ENCODE measurements at regions not wholly inside any gene's neighbourhood (a gene's known extent, or its start where the extent isn't known, plus 50 kb on each side); places are given as distances from the start of the nearest gene placed in this dataset.
A peak's percentile ranks its signal among the peaks of the same experiment; 100 is the strongest.
"Not testable (repeated sequence)": the region's sequence is repeated elsewhere in the genome, so short reads cannot be mapped to it uniquely, and the experiment has no call there.

DNA sequence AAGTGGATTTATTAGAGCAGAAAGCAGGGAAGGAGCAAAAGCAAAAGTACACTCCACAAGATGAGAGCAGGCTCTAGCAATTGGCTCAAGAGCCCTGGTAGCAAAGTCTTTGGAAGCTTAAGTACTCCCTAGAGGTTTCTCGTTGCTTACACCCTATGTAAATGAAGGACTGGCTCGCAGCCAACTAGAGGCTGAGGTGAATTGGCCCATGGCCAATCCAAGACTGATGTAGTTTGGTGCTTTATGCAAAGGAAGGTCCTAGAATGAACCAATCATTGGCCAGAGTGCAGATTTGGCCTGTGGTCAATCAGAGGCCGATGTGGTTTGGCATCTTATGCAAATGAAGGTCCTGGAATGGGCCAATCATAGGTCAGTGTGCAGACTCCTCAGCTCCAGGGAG, 191.3 kb upstream of the ARID1B start:
- H3K9me3 ChIP-seq, result no peaks in the 10 kb centered on the region
- intact Hi-C loops (cut with DNase I; ENCODE audit: low total_unique reads), result no loop called here

DNA sequence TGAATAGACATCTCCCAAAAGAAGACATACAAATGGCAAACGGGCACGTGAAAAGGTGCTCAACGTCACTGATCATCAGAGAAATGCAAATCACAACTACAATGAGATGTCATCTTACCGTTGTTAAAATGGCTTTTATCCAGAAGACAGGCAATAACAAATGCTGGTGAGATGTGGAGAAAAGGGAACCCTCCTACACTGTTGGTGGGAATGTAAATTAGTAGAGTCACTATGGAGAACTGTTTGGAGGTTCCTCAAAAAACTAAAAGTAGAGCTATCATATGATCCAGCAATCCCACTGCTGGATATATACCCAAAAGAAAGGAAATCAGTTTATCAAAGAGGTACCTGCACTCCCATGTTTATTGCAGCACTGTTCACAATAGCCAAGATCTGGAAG, 193.1 kb upstream of the ARID1B start:
- in situ Hi-C loops (cut with MboI; ENCODE audit: low pct_ligation_motif_present in 1 of 4, low pct_unique_long_range_greater_than_20kb in 1 of 4, low sequenced_read_pairs in 3 of 4); H3K27ac ChIP-seq: not testable (repeated sequence)
- 42 to 68% methylated on average over 4 of the region's 4 CpGs for WGBS, 2 donors (ENCODE audit: low coverage in 1 of 2)

More for the DNA sequence above, 191.3 kb upstream of the ARID1B start:
- H3K27ac ChIP-seq, result no peak overlapping the region
- 20 to 64% methylated on average over 1 to 3 of the region's 3 CpGs for WGBS, 2 donors (ENCODE audit: low coverage in 1 of 2)
- no peak for DNase-seq
- in situ Hi-C loops (cut with MboI; ENCODE audit: low pct_ligation_motif_present in 1 of 4, low pct_unique_long_range_greater_than_20kb in 1 of 4, low sequenced_read_pairs in 3 of 4), result no loop called here
- no peak overlapping the region for H3K4me3 ChIP-seq
- no peaks in the 10 kb centered on the region for H3K4me1 ChIP-seq
- no peaks in the 10 kb centered on the region for H3K27me3 ChIP-seq
- H3K36me3 ChIP-seq, result no peaks in the 10 kb centered on the region
- TF ChIP-seq POLR2AphosphoS5 (IDR thresholded peaks at IDR 0.05) (no peak), POLR2A (IDR thresholded peaks at IDR 0.05) (no peak), CTCF (IDR thresholded peaks at IDR 0.05) (no peak), EP300 (IDR thresholded peaks at IDR 0.05; ENCODE audit: low read depth) (no peak)

DNA sequence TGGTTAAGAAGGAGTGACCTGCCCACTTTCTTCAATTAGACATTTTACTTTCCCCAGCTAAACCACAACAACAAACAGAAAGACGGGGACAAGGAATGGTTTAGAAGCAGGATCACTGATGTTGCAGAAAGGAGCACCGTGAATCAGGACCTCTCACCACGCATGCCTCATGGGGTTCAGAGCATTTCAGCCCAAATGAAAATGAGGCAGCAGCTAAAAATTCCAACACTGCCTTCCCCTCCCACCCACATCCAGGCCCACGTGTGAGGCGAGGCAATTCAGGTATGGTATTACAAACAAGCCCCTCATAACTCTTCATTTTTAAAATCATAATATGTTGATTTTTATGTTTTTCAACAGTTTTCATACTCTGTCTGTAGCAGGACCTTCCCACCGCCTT, 194.1 kb upstream of the ARID1B start:
- Histone ChIP-seq H3K36me3 (no peaks in the 10 kb centered on the region), H3K4me3 (no peak overlapping the region), H3K27ac (no peak overlapping the region), H3K9me3 (peaks cover 2 to 4% of the 10 kb centered on the region in 2 donors), H3K4me1 (no peaks in the 10 kb centered on the region), H3K27me3 (no peaks in the 10 kb centered on the region)
- no peak for DNase-seq
- TF ChIP-seq POLR2AphosphoS5 (IDR thresholded peaks at IDR 0.05) (no peak), CTCF (IDR thresholded peaks at IDR 0.05) (no peak), EP300 (IDR thresholded peaks at IDR 0.05; ENCODE audit: low read depth) (no peak), POLR2A (IDR thresholded peaks at IDR 0.05) (no peak)
- in situ Hi-C loops (cut with MboI; ENCODE audit: low pct_ligation_motif_present in 1 of 4, low pct_unique_long_range_greater_than_20kb in 1 of 4, low sequenced_read_pairs in 3 of 4), result no loop called here
- WGBS, 2 donors (ENCODE audit: low coverage in 1 of 2), result 86 to 90% methylated on average over 3 to 6 of the region's 6 CpGs
- intact Hi-C loops (cut with DNase I; ENCODE audit: low total_unique reads), result no loop called here

More for the DNA sequence above, 193.1 kb upstream of the ARID1B start:
- intact Hi-C loops (cut with DNase I; ENCODE audit: low total_unique reads); H3K9me3 ChIP-seq; DNase-seq; H3K4me1 ChIP-seq; H3K36me3 ChIP-seq; H3K27me3 ChIP-seq; H3K4me3 ChIP-seq: not testable (repeated sequence)

DNA sequence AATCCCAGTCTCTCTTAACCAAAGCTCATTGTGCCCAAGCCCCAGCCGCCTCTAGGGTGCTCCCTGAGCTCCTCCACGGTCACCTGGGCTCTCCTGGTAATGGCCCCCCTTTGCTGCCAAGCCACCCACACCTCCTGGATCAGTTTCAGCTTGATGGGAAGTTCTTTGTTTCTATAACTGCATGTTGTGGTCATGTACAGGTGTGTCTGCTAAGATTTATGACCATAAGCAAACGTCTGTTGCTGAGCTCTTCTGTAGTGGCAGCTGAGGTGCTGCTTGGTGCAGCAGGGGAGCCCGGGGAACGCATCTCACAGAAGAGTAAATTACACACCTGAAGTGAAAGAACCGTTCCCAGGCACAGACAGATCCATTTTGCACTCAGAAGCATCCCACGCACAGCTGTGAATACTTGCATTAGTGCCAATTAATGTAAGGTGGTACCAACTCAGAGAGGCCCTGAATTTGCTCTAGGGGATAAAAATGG, 194.6 kb upstream of the ARID1B start:
- intact Hi-C loops (cut with DNase I; ENCODE audit: low total_unique reads), result no loop called here
- no peaks in the 10 kb centered on the region for H3K4me1 ChIP-seq

More for the DNA sequence above, 194.6 kb upstream of the ARID1B start:
- Histone ChIP-seq H3K9me3 (peaks cover 7 to 10% of the 10 kb centered on the region in 2 donors), H3K4me3 (no peak overlapping the region), H3K36me3 (no peaks in the 10 kb centered on the region), H3K27me3 (no peaks in the 10 kb centered on the region), H3K27ac (no peak overlapping the region)
- TF ChIP-seq POLR2A (IDR thresholded peaks at IDR 0.05) (no peak), CTCF (IDR thresholded peaks at IDR 0.05) (no peak), EP300 (IDR thresholded peaks at IDR 0.05; ENCODE audit: low read depth) (no peak), POLR2AphosphoS5 (IDR thresholded peaks at IDR 0.05) (no peak)
- 30% methylated on average over 7 of the region's 7 CpGs; no CpG with 5 or more reads in 1 of the 2 donors for WGBS, 2 donors (ENCODE audit: low coverage in 1 of 2)
- DNase-seq, result peak; percentile 43
- in situ Hi-C loops (cut with MboI; ENCODE audit: low pct_ligation_motif_present in 1 of 4, low pct_unique_long_range_greater_than_20kb in 1 of 4, low sequenced_read_pairs in 3 of 4), result no loop called here
